H9 (cell line): ENCODE measurements at regions not wholly inside any gene's neighbourhood (a gene's known extent, or its start where the extent isn't known, plus 50 kb on each side); places are given as distances from the start of the nearest gene placed in this dataset.

Source experiments
- DNase-seq: peaks from one replicate; pipeline ENCODE4 v3.0.0-alpha.2; 2017
- H2AFZ ChIP-seq: one replicate; pipeline ENCODE4 v1.6.1; 2013; ENCODE audit warnings: mild to moderate bottlenecking, low read length, control low read depth, moderate library complexity
- H2AK5ac ChIP-seq: 2 replicates; pipeline ENCODE4 v1.6.1; 2013; ENCODE audit warnings: low read length, control low read depth, mixed read lengths; ENCODE audit not compliant: insufficient read length
- H2BK120ac ChIP-seq: one replicate; pipeline ENCODE4 v1.6.1; 2013; ENCODE audit warnings: low read depth, mild to moderate bottlenecking, low read length, control low read depth, inconsistent platforms; ENCODE audit not compliant: poor library complexity, severe bottlenecking
- H2BK12ac ChIP-seq: 2 replicates; pipeline ENCODE4 v1.6.1; 2013; ENCODE audit warnings: low read length, control low read depth, mixed read lengths, low read depth; ENCODE audit not compliant: insufficient read length
- H2BK15ac ChIP-seq: 2 replicates; pipeline ENCODE4 v1.6.1; 2013; ENCODE audit warnings: low read depth, low read length, control low read depth
- H2BK20ac ChIP-seq: one replicate; pipeline ENCODE4 v1.6.1; 2013; ENCODE audit warnings: low read depth, mild to moderate bottlenecking, low read length, control low read depth, inconsistent platforms; ENCODE audit not compliant: poor library complexity, severe bottlenecking
- H2BK5ac ChIP-seq: 2 replicates; pipeline ENCODE4 v1.6.1; 2013; ENCODE audit warnings: low read length, control low read depth, mixed read lengths; ENCODE audit not compliant: insufficient read length
- H3K14ac ChIP-seq: 2 replicates; pipeline ENCODE4 v1.6.1; 2013; ENCODE audit warnings: low read length, control low read depth; ENCODE audit not compliant: insufficient read depth
- H3K18ac ChIP-seq: 2 replicates; pipeline ENCODE4 v1.6.1; 2013; ENCODE audit warnings: low read depth, mild to moderate bottlenecking, mixed read lengths, low read length, control low read depth; ENCODE audit not compliant: insufficient read length
- H3K23ac ChIP-seq: 2 replicates; pipeline ENCODE4 v1.6.1; 2013; ENCODE audit warnings: low read length, control low read depth, mixed read lengths, low read depth; ENCODE audit not compliant: insufficient read length
- H3K23me2 ChIP-seq: 2 replicates; pipeline ENCODE4 v1.6.1; 2013; ENCODE audit warnings: low read depth, mild to moderate bottlenecking, mixed read lengths, low read length, control low read depth; ENCODE audit not compliant: insufficient read length, poor library complexity, severe bottlenecking
- H3K27ac ChIP-seq: 2 replicates; pipeline ENCODE4 v1.5.1; 2013; ENCODE audit warnings: low read length, control low read depth, mixed read lengths, low read depth; ENCODE audit not compliant: insufficient read length
- H3K27me3 ChIP-seq: 2 replicates; pipeline ENCODE4 v1.6.1; 2013; ENCODE audit warnings: low read length, control low read depth, inconsistent platforms; ENCODE audit not compliant: insufficient read depth
- H3K4ac ChIP-seq: 2 replicates; pipeline ENCODE4 v1.6.1; 2013; ENCODE audit warnings: low read depth, mild to moderate bottlenecking, control low read depth, inconsistent platforms, low read length, moderate library complexity
- H3K4me1 ChIP-seq: 2 replicates; pipeline ENCODE4 v1.6.1; 2013; ENCODE audit warnings: low read length, control low read depth, inconsistent platforms; ENCODE audit not compliant: insufficient read depth
- H3K4me2 ChIP-seq: 2 replicates; pipeline ENCODE4 v1.6.1; 2013; ENCODE audit warnings: low read length, control low read depth, mixed read lengths; ENCODE audit not compliant: insufficient read length, insufficient read depth
- H3K56ac ChIP-seq: 2 replicates; pipeline ENCODE4 v1.6.1; 2013; ENCODE audit warnings: low read depth, mild to moderate bottlenecking, mixed read lengths, low read length, control low read depth; ENCODE audit not compliant: insufficient read length
- H3K79me1 ChIP-seq: 2 replicates; pipeline ENCODE4 v1.6.1; 2013; ENCODE audit warnings: low read depth, mild to moderate bottlenecking, moderate library complexity, low read length, control low read depth, inconsistent platforms; ENCODE audit not compliant: insufficient read depth, poor library complexity, severe bottlenecking
- H3K79me2 ChIP-seq: 2 replicates; pipeline ENCODE4 v1.6.1; 2013; ENCODE audit warnings: low read length, control low read depth, inconsistent platforms; ENCODE audit not compliant: insufficient read depth
- H3K9ac ChIP-seq: 2 replicates; pipeline ENCODE4 v1.6.1; 2013; ENCODE audit warnings: low read length, control low read depth, mixed read lengths; ENCODE audit not compliant: insufficient read length; ENCODE audit errors: extremely low read depth
- H3K9me3 ChIP-seq: one replicate; pipeline ENCODE4 v1.6.1; 2013; ENCODE audit warnings: low read depth, low read length, inconsistent platforms; ENCODE audit not compliant: control insufficient read depth
- H3T11ph ChIP-seq: one replicate; pipeline ENCODE4 v1.6.1; 2013; ENCODE audit warnings: mild to moderate bottlenecking, low read length, control low read depth, inconsistent platforms
- H4K20me1 ChIP-seq: one replicate; pipeline ENCODE4 v1.6.1; 2013; ENCODE audit not compliant: control insufficient read depth, insufficient read length, insufficient read depth
- H4K5ac ChIP-seq: 2 replicates; pipeline ENCODE4 v1.6.1; 2013; ENCODE audit warnings: low read depth, mild to moderate bottlenecking, mixed read lengths, low read length, control low read depth; ENCODE audit not compliant: insufficient read length
- H4K8ac ChIP-seq: replicated peaks from 2 replicates; pipeline ENCODE4 v1.6.1; 2013; ENCODE audit warnings: low read length, control low read depth, mixed read lengths, low read depth; ENCODE audit not compliant: insufficient read length
- H4K91ac ChIP-seq: 2 replicates; pipeline ENCODE4 v1.6.1; 2013; ENCODE audit warnings: low read depth, mild to moderate bottlenecking, moderate library complexity, mixed read lengths, low read length, control low read depth; ENCODE audit not compliant: insufficient read length
- H3K27ac Mint-ChIP-seq, 3 experiments: 2 replicates in 2 of 3; 3 replicates in 1 of 3; pipeline ENCODE4 v1.8.0; 2020 to 2021; ENCODE audit warnings: mixed read lengths in 3 of 3, mild to moderate bottlenecking in 1 of 3, moderate library complexity in 1 of 3
- H3K27me3 Mint-ChIP-seq: 2 replicates; pipeline ENCODE4 v1.8.0; 2021; ENCODE audit warnings: low read depth, mild to moderate bottlenecking, moderate library complexity, mixed read lengths
- H3K36me3 Mint-ChIP-seq, 3 experiments: 2 replicates in 2 of 3; 3 replicates in 1 of 3; pipeline ENCODE4 v1.8.0; 2020 to 2021; ENCODE audit warnings: low read depth in 3 of 3, mixed read lengths in 3 of 3; ENCODE audit not compliant: insufficient read depth in 1 of 3
- H3K4me1 Mint-ChIP-seq, 2 experiments: 2 replicates each; pipeline ENCODE4 v1.8.0; 2020; ENCODE audit warnings: mixed read lengths in 2 of 2
- H3K4me3 Mint-ChIP-seq, 2 experiments: 2 replicates in 1 of 2; 3 replicates in 1 of 2; pipeline ENCODE4 v1.8.0; 2020 to 2021; ENCODE audit warnings: mild to moderate bottlenecking in 2 of 2, mixed read lengths in 2 of 2, moderate library complexity in 1 of 2
- H3K9me3 Mint-ChIP-seq, 2 experiments: 2 replicates in 1 of 2; 3 replicates in 1 of 2; pipeline ENCODE4 v1.8.0; 2020; ENCODE audit warnings: mild to moderate bottlenecking in 2 of 2, mixed read lengths in 2 of 2, moderate library complexity in 1 of 2
- CTCF ChIP-seq: fragments of 200-600 bp; sonication (generic); conservative IDR thresholded peaks from 3 replicates; pipeline ENCODE4 v1.8.0; 2021; ENCODE audit warnings: antibody characterized with exemption, mild to moderate bottlenecking
- WGBS: extraction: QIAGEN DNeasy Blood & Tissue Kit; methylation state at CpG from one replicate; pipeline ENCODE4 v1.1.7; 2013; ENCODE audit warnings: missing lambda C conversion rate, low lambda C conversion rate, mixed read lengths; ENCODE audit not compliant: insufficient read length; ENCODE audit errors: extremely low coverage; 5-methylcytosine and 5-hydroxymethylcytosine counted together

- H3K79me2 ChIP-seq, result no peaks in the 10 kb centered on the region
- H2BK12ac ChIP-seq, result no peak overlapping the region
- H3K4ac ChIP-seq, result no peak overlapping the region
- H3K4me1 ChIP-seq, result no peaks in the 10 kb centered on the region
- H3K56ac ChIP-seq, result no peak overlapping the region
- H2AFZ ChIP-seq, result no peak overlapping the region
- H3K27me3 ChIP-seq, result no peaks in the 10 kb centered on the region
- H3K4me3 Mint-ChIP-seq, result no peak overlapping the region
- no peak overlapping the region for H3T11ph ChIP-seq
- H3K18ac ChIP-seq, result no peak overlapping the region
- no peak overlapping the region for H2AK5ac ChIP-seq
- no peak overlapping the region for H3K27ac ChIP-seq
- no peak overlapping the region for H3K9ac ChIP-seq
- H2BK5ac ChIP-seq, result no peak overlapping the region
- no peaks in the 10 kb centered on the region for H3K79me1 ChIP-seq
- no peaks in the 10 kb centered on the region for H3K4me1 Mint-ChIP-seq
- H3K14ac ChIP-seq, result no peak overlapping the region
- H3K27me3 Mint-ChIP-seq, result peaks cover 2% of the 10 kb centered on the region; the same call in 1 of the 2 replicates
- H4K5ac ChIP-seq, result no peak overlapping the region
- no peak for DNase-seq
- no peak overlapping the region for H4K91ac ChIP-seq
- H2BK120ac ChIP-seq, result no peak overlapping the region
- no peak overlapping the region for H2BK20ac ChIP-seq
- H4K8ac ChIP-seq, result no peak overlapping the region
- H3K36me3 Mint-ChIP-seq, result no peaks in the 10 kb centered on the region; a peak in 1 of 7 replicates
- H3K9me3 Mint-ChIP-seq, result no peaks in the 10 kb centered on the region; a peak in 1 of 5 replicates
- no peak for TF ChIP-seq CTCF
- H2BK15ac ChIP-seq, result no peak overlapping the region
- WGBS, result no CpG with 5 or more reads among the region's 2 CpGs
- no peak overlapping the region for H3K23ac ChIP-seq
- H3K4me2 ChIP-seq, result no peak overlapping the region
- no peaks in the 10 kb centered on the region for H3K9me3 ChIP-seq
- no peaks in the 10 kb centered on the region for H4K20me1 ChIP-seq
- no peaks in the 10 kb centered on the region for H3K23me2 ChIP-seq
- H3K27ac Mint-ChIP-seq, result no peak overlapping the region
These were observed 215.3 kb downstream of the ATP23 start for GRCh38 chr12:58156697-58157096.
